H1 (cell line): ENCODE measurements at regions not wholly inside any gene's neighbourhood (a gene's known extent, or its start where the extent isn't known, plus 50 kb on each side); places are given as distances from the start of the nearest gene placed in this dataset.

Experiments
- CTCF ChIA-PET: fragments of 300-600 bp; sonication (Branson Sonifier 250); formaldehyde crosslinking; loops from one replicate; lab custom pipeline; 2021; ENCODE audit not compliant: partially characterized antibody; lab: Charles Lee
- POLR2A ChIA-PET: fragments of 300-600 bp; sonication (Branson Sonifier 250); formaldehyde crosslinking; loops from one replicate; lab custom pipeline; 2021; ENCODE audit warnings: inconsistent platforms; ENCODE audit not compliant: partially characterized antibody; lab: Charles Lee
- DNase-seq, 2 experiments: peaks; one replicate each; pipeline versions ENCODE4 v3.0.0 to v3.0.0-alpha.2; 2010 to 2022; ENCODE audit warnings: low spot score in 2 of 2, low read depth in 1 of 2, mixed read lengths in 1 of 2
- FAIRE-seq: peaks from 2 replicates; lab custom pipeline; 2011; peaks lifted over from hg19 to GRCh38; lab: Jason Lieb, UNC
- H2AFZ ChIP-seq: 2 replicates; pipeline ENCODE4 v1.8.1; 2012; ENCODE audit warnings: low read length, inconsistent platforms
- H2AK5ac ChIP-seq: 2 replicates; pipeline ENCODE4 v1.6.1; 2013; ENCODE audit warnings: low read depth, low read length
- H2BK120ac ChIP-seq: replicated peaks from 2 replicates; pipeline ENCODE3; 2013; ENCODE audit warnings: low read depth, low read length, inconsistent platforms
- H2BK12ac ChIP-seq: 2 replicates; pipeline ENCODE4 v1.6.1; 2013; ENCODE audit warnings: low read depth, low read length
- H2BK15ac ChIP-seq: 2 replicates; pipeline ENCODE4 v1.6.1; 2013; ENCODE audit warnings: low read length
- H2BK20ac ChIP-seq: 2 replicates; pipeline ENCODE4 v1.6.1; 2013; ENCODE audit warnings: low read length
- H2BK5ac ChIP-seq: 2 replicates; pipeline ENCODE4 v1.6.1; 2013; ENCODE audit warnings: low read depth, low read length
- H3K14ac ChIP-seq: 2 replicates; pipeline ENCODE4 v1.6.1; 2013; ENCODE audit warnings: inconsistent platforms; ENCODE audit not compliant: insufficient read length
- H3K18ac ChIP-seq: 2 replicates; pipeline ENCODE4 v1.6.1; 2013; ENCODE audit warnings: low read length; ENCODE audit errors: extremely low read depth
- H3K23ac ChIP-seq: 2 replicates; pipeline ENCODE4 v1.6.1; 2013; ENCODE audit warnings: inconsistent platforms; ENCODE audit not compliant: insufficient read length
- H3K23me2 ChIP-seq: 2 replicates; pipeline ENCODE4 v1.6.1; 2013; ENCODE audit warnings: low read depth, low read length
- H3K27ac ChIP-seq: 2 replicates; pipeline ENCODE4 v1.6.1; 2011; ENCODE audit warnings: low read depth, low read length, inconsistent platforms
- H3K27me3 ChIP-seq, 4 experiments: replicated peaks in 1 of 4; 1 replicate in 1 of 4; 2 replicates in 3 of 4; pipeline versions ENCODE4 v1.6.1 to v1.8.1; 2011 to 2013; ENCODE audit warnings: low read length in 3 of 4, mild to moderate bottlenecking in 3 of 4, inconsistent platforms in 2 of 4, mixed read lengths in 2 of 4, moderate library complexity in 1 of 4; ENCODE audit not compliant: control insufficient read depth in 3 of 4, insufficient read depth in 3 of 4; ENCODE audit errors: extremely low read depth in 1 of 4
- H3K36me3 ChIP-seq, 4 experiments: 2 replicates each; pipeline versions ENCODE4 v1.6.1 to v1.8.1; 2011 to 2013; ENCODE audit warnings: mild to moderate bottlenecking in 4 of 4, low read length in 3 of 4, moderate library complexity in 2 of 4, control low read depth in 1 of 4, inconsistent platforms in 1 of 4; ENCODE audit not compliant: insufficient read depth in 4 of 4, control insufficient read depth in 2 of 4
- H3K4ac ChIP-seq: replicated peaks from 2 replicates; pipeline ENCODE3; 2013; ENCODE audit warnings: low read length, low read depth, mixed read lengths, inconsistent platforms; ENCODE audit not compliant: insufficient read length
- H3K4me1 ChIP-seq, 4 experiments: replicated peaks in 1 of 4; 1 replicate in 1 of 4; 2 replicates in 3 of 4; pipeline versions ENCODE4 v1.6.1 to v1.8.1; 2011 to 2013; ENCODE audit warnings: low read length in 3 of 4, inconsistent platforms in 2 of 4, mixed read lengths in 1 of 4; ENCODE audit not compliant: insufficient read depth in 4 of 4, control insufficient read depth in 3 of 4
- H3K4me2 ChIP-seq, 2 experiments: 2 replicates each; pipeline versions ENCODE4 v1.6.1 to v1.8.1; 2011 to 2013; ENCODE audit warnings: low read depth in 2 of 2, low read length in 2 of 2, control low read depth in 1 of 2, inconsistent platforms in 1 of 2, mild to moderate bottlenecking in 1 of 2; ENCODE audit not compliant: insufficient read depth in 1 of 2
- H3K4me3 ChIP-seq, 4 experiments: fragments of 200-600, 300-600 bp in 1 of 4; sonication (generic), shearing (Covaris generic), sonication (Bioruptor Twin) in 1 of 4; 2 replicates each; pipeline versions ENCODE4 v1.5.1 to v1.8.1; 2011 to 2016; ENCODE audit warnings: low read length in 4 of 4, low read depth in 3 of 4, control low read depth in 2 of 4, inconsistent platforms in 2 of 4, mild to moderate bottlenecking in 2 of 4, mixed read lengths in 1 of 4, moderate library complexity in 1 of 4; ENCODE audit not compliant: insufficient read depth in 2 of 4; ENCODE audit errors: extremely low read depth in 1 of 4
- H3K56ac ChIP-seq: replicated peaks from 2 replicates; pipeline ENCODE3; 2013; ENCODE audit warnings: low read depth, mild to moderate bottlenecking, mixed read lengths, low read length, inconsistent platforms; ENCODE audit not compliant: insufficient read length
- H3K79me1 ChIP-seq: 2 replicates; pipeline ENCODE4 v1.6.1; 2013; ENCODE audit warnings: low read depth, low read length, control low read depth
- H3K79me2 ChIP-seq, 2 experiments: 2 replicates each; pipeline versions ENCODE4 v1.6.1 to v1.8.1; 2012 to 2013; ENCODE audit warnings: low read length in 2 of 2, mild to moderate bottlenecking in 2 of 2, inconsistent platforms in 1 of 2; ENCODE audit not compliant: insufficient read depth in 2 of 2, control insufficient read depth in 1 of 2
- H3K9ac ChIP-seq, 4 experiments: replicated peaks in 1 of 4; 1 replicate in 1 of 4; 2 replicates in 3 of 4; pipeline versions ENCODE4 v1.6.1 to v1.8.1; 2011 to 2013; ENCODE audit warnings: low read depth in 3 of 4, low read length in 3 of 4, control low read depth in 2 of 4, mild to moderate bottlenecking in 2 of 4, moderate library complexity in 2 of 4, inconsistent platforms in 1 of 4; ENCODE audit errors: extremely low read depth in 1 of 4
- H3K9me3 ChIP-seq, 2 experiments: 2 replicates each; pipeline versions ENCODE4 v1.6.1 to v1.8.1; 2012 to 2013; ENCODE audit warnings: mild to moderate bottlenecking in 2 of 2, moderate library complexity in 2 of 2, control low read depth in 1 of 2, inconsistent platforms in 1 of 2, low read depth in 1 of 2, low read length in 1 of 2, mixed read lengths in 1 of 2; ENCODE audit not compliant: insufficient read depth in 2 of 2
- H4K20me1 ChIP-seq, 2 experiments: replicated peaks in 1 of 2; 2 replicates each; pipeline versions ENCODE3 to v1.8.1; 2011 to 2013; ENCODE audit warnings: inconsistent platforms in 2 of 2, low read length in 2 of 2, mild to moderate bottlenecking in 1 of 2; ENCODE audit not compliant: insufficient read depth in 2 of 2, control insufficient read depth in 1 of 2
- H4K5ac ChIP-seq: 2 replicates; pipeline ENCODE4 v1.6.1; 2013; ENCODE audit warnings: low read length, low read depth, mixed read lengths, inconsistent platforms; ENCODE audit not compliant: insufficient read length
- H4K8ac ChIP-seq: 2 replicates; pipeline ENCODE4 v1.8.0; 2013; ENCODE audit warnings: mild to moderate bottlenecking, moderate library complexity, low read length, inconsistent platforms; ENCODE audit not compliant: insufficient read depth; ENCODE audit errors: extremely low read depth
- H4K91ac ChIP-seq: replicated peaks from 2 replicates; pipeline ENCODE3; 2013; ENCODE audit warnings: low read length, mixed read lengths, inconsistent platforms; ENCODE audit not compliant: insufficient read length
- BACH1 ChIP-seq: IDR thresholded peaks from 2 replicates; pipeline ENCODE4 v1.6.1; 2012; ENCODE audit warnings: low read length, improper control_type of control experiment
- BRCA1 ChIP-seq: IDR thresholded peaks from 2 replicates; pipeline ENCODE4 v1.6.1; 2012; ENCODE audit warnings: low read depth, low read length, improper control_type of control experiment
- EZH2 ChIP-seq: fragments of 200-600 bp; sonication (generic); IDR thresholded peaks from 2 replicates; pipeline ENCODE4 v1.7.1; 2012; ENCODE audit warnings: low read depth, mild to moderate bottlenecking, moderate library complexity, low read length, inconsistent platforms; ENCODE audit not compliant: severe bottlenecking
- HDAC2 ChIP-seq, 2 experiments: fragments of 300-600 bp in 1 of 2; sonication (generic) in 1 of 2; IDR thresholded peaks; 2 replicates each; pipeline ENCODE4 v1.6.1; 2011 to 2012; ENCODE audit warnings: low read depth in 2 of 2, low read length in 2 of 2, mild to moderate bottlenecking in 2 of 2, moderate library complexity in 2 of 2, borderline replicate concordance in 1 of 2, inconsistent platforms in 1 of 2
- KDM1A ChIP-seq: fragments of 200-600, 300-600 bp; sonication (generic); IDR thresholded peaks from 2 replicates; pipeline ENCODE4 v1.7.1; 2016; ENCODE audit warnings: mild to moderate bottlenecking, low read length, borderline replicate concordance
- KDM5A ChIP-seq: fragments of 200-600 bp; IDR thresholded peaks from 2 replicates; pipeline ENCODE4 v1.7.1; 2012; ENCODE audit warnings: mild to moderate bottlenecking, low read length, inconsistent platforms, mixed read lengths
- TAF1 ChIP-seq: IDR thresholded peaks from 2 replicates; pipeline ENCODE4 v1.6.1; 2011; ENCODE audit warnings: mild to moderate bottlenecking, low read depth, low read length
- WGBS, 2 experiments: shearing (Covaris generic) in 1 of 2; methylation state at CpG; one replicate each; pipeline versions ENCODE4 v1.1.6 to v1.1.7; 2013 to 2015; ENCODE audit warnings: low lambda C conversion rate in 2 of 2, mixed read lengths in 2 of 2, inconsistent platforms in 1 of 2, low coverage in 1 of 2, missing lambda C conversion rate in 1 of 2; ENCODE audit not compliant: insufficient replicate concordance in 2 of 2, insufficient coverage in 1 of 2, insufficient read length in 1 of 2; ENCODE audit errors: extremely low coverage in 1 of 2, missing lambda C conversion rate in 1 of 2; 5-methylcytosine and 5-hydroxymethylcytosine counted together

- Histone ChIP-seq H3K56ac (no peak overlapping the region), H3K4me1 (no peaks in the 10 kb centered on the region), H4K5ac (no peak overlapping the region), H3K79me2 (no peaks in the 10 kb centered on the region), H2AK5ac (no peak overlapping the region), H4K8ac (no peak overlapping the region), H3K9ac (no peak overlapping the region), H3K4ac (no peak overlapping the region), H2BK120ac (no peak overlapping the region), H3K23ac (no peak overlapping the region), H3K4me2 (no peak overlapping the region), H3K18ac (no peak overlapping the region), H3K27me3 (no peaks in the 10 kb centered on the region), H3K79me1 (no peaks in the 10 kb centered on the region), H3K23me2 (no peaks in the 10 kb centered on the region), H4K20me1 (no peaks in the 10 kb centered on the region), H3K27ac (no peak overlapping the region), H2AFZ (no peak overlapping the region), H3K4me3 (no peak overlapping the region), H3K14ac (no peak overlapping the region), H2BK5ac (no peak overlapping the region), H3K36me3 (no peaks in the 10 kb centered on the region), H3K9me3 (no peaks in the 10 kb centered on the region), H2BK12ac (no peak overlapping the region), H4K91ac (no peak overlapping the region), H2BK15ac (no peak overlapping the region), H2BK20ac (no peak overlapping the region)
- ChIA-PET CTCF (interaction anchor here (0.7 to 1.9 kb wide), 8 partner anchors 14 to 923 kb away, joined by 3 to 4 read pairs (median 4); no protein-coding TSS in a partner anchor), POLR2A (no interaction called here)
- FAIRE-seq (no peak), DNase-seq (no peak)
- 87% methylated on average over 5 of the region's 5 CpGs; no CpG with 5 or more reads in 1 of the 2 experiments for WGBS, 2 experiments
- TF ChIP-seq EZH2 (no peak), KDM5A (no peak), HDAC2 (IDR thresholded peaks at IDR 0.05; ENCODE audit: borderline replicate concordance in 1 of 2, low read depth in 2 of 2, low read length in 2 of 2) (no peak), TAF1 (no peak), BACH1 (no peak), KDM1A (no peak), BRCA1 (no peak)
Measured at GRCh38 chr6:74892091-74892490, 313.8 kb downstream of the COL12A1 start.
